ENCODE measurements at regions not wholly inside any gene's neighbourhood (a gene's known extent, or its start where the extent isn't known, plus 50 kb on each side); places are given as distances from the start of the nearest gene placed in this dataset.
"Not testable (repeated sequence)": the region's sequence is repeated elsewhere in the genome, so short reads cannot be mapped to it uniquely, and the experiment has no call there.

GRCh38 chr6:20335872-20336271 lies 65.8 kb upstream of the E2F3 start:
- no peak for TF ChIP-seq CTCF (conservative IDR thresholded peaks at IDR 0.05; ENCODE audit: control insufficient read depth, insufficient read depth, low read depth, low read length)
- H3K4me3 ChIP-seq (ENCODE audit: control insufficient read depth, low read depth, low read length), result no peak overlapping the region
- DNase-seq (ENCODE audit: low read depth), result no peak

- DNase-seq (ENCODE audit: low read depth), result peak; percentile 10
- no peak for TF ChIP-seq CTCF (conservative IDR thresholded peaks at IDR 0.05; ENCODE audit: control insufficient read depth, insufficient read depth, low read depth, low read length)
- H3K4me3 ChIP-seq (ENCODE audit: control insufficient read depth, low read depth, low read length), result no peak overlapping the region
Measured at GRCh38 chr6:20338156-20338555, 63.5 kb upstream of the E2F3 start.

GRCh38 chr6:20340068-20340848 lies 61.4 kb upstream of the E2F3 start:
- DNase-seq (ENCODE audit: low read depth), result no peak
- no peak overlapping the region for H3K4me3 ChIP-seq (ENCODE audit: control insufficient read depth, low read depth, low read length)
- no peak for TF ChIP-seq CTCF (conservative IDR thresholded peaks at IDR 0.05; ENCODE audit: control insufficient read depth, insufficient read depth, low read depth, low read length)

GRCh38 chr6:20341096-20341495 lies 60.6 kb upstream of the E2F3 start:
- no peak for TF ChIP-seq CTCF (conservative IDR thresholded peaks at IDR 0.05; ENCODE audit: control insufficient read depth, insufficient read depth, low read depth, low read length)
- no peak overlapping the region for H3K4me3 ChIP-seq (ENCODE audit: control insufficient read depth, low read depth, low read length)
- DNase-seq (ENCODE audit: low read depth), result no peak

GRCh38 chr6:20341564-20341963 lies 60.1 kb upstream of the E2F3 start:
- no peak for DNase-seq (ENCODE audit: low read depth)
- TF ChIP-seq CTCF (conservative IDR thresholded peaks at IDR 0.05; ENCODE audit: control insufficient read depth, insufficient read depth, low read depth, low read length), result no peak
- no peak overlapping the region for H3K4me3 ChIP-seq (ENCODE audit: control insufficient read depth, low read depth, low read length)

- DNase-seq (ENCODE audit: low read depth); H3K4me3 ChIP-seq (ENCODE audit: control insufficient read depth, low read depth, low read length): not testable (repeated sequence)
Measured at GRCh38 chr6:20346948-20347347, 54.7 kb upstream of the E2F3 start.

- no peak for DNase-seq (ENCODE audit: low read depth)
- no peak overlapping the region for H3K4me3 ChIP-seq (ENCODE audit: control insufficient read depth, low read depth, low read length)
- no peak for TF ChIP-seq CTCF (conservative IDR thresholded peaks at IDR 0.05; ENCODE audit: control insufficient read depth, insufficient read depth, low read depth, low read length)
Measured at GRCh38 chr6:20348041-20348440, 53.6 kb upstream of the E2F3 start.
